ENCODE measurements at regions not wholly inside any gene's neighbourhood (a gene's known extent, or its start where the extent isn't known, plus 50 kb on each side); places are given as distances from the start of the nearest gene placed in this dataset.

GRCh38 chr6:113758826-113759574 is 98.1 kb upstream of the MARCKS start:
- BruUV-seq (replicated peaks): no TSS peak
- Histone ChIP-seq H3K79me2 (ENCODE audit: control insufficient read depth, insufficient read depth, low read length) (no peaks in the 10 kb centered on the region), H3K4me1 (ENCODE audit: control insufficient read depth, extremely low read depth, insufficient read depth, low read length) (peaks cover 18% of the 10 kb centered on the region), H3K36me3 (ENCODE audit: control insufficient read depth in 2 of 2, extremely low read depth in 1 of 2, insufficient read depth in 2 of 2, low read length in 2 of 2) (no peaks in the 10 kb centered on the region), H2AFZ (ENCODE audit: low read depth, low read length) (no peak overlapping the region), H3K9me3 (replicated peaks; ENCODE audit: control insufficient read depth, insufficient read depth, low read length) (no peaks in the 10 kb centered on the region), H3K9me1 (replicated peaks; ENCODE audit: control insufficient read depth, extremely low read depth, insufficient read depth, low read length) (no peaks in the 10 kb centered on the region), H3K27ac (ENCODE audit: insufficient read depth, low read depth, low read length) (no peak overlapping the region), H4K20me1 (replicated peaks; ENCODE audit: control insufficient read depth, extremely low read depth, insufficient read depth, low read length) (no peaks in the 10 kb centered on the region), H3K4me2 (ENCODE audit: insufficient read depth, low read length) (no peak overlapping the region), H3K9ac (replicated peaks; ENCODE audit: extremely low read depth, insufficient read depth, low read length) (no peak overlapping the region), H3K4me3 (replicated peaks in 1 of 3; ENCODE audit: insufficient read depth in 1 of 3, low read depth in 1 of 3, low read length in 3 of 3) (no peak overlapping the region), H3K27me3 (ENCODE audit: control insufficient read depth in 2 of 2, insufficient read depth in 2 of 2, low read length in 2 of 2) (no peaks in the 10 kb centered on the region)
- DNase-seq (ENCODE audit: low read depth, low spot score): peak; percentile 93
- ChIA-PET POLR2A (no interaction called here), CTCF (interaction anchor here (1.2 kb wide), 1 partner anchor 96 kb away, joined by 3 read pairs; no protein-coding TSS in a partner anchor)
- intact Hi-C loops (cut with micrococcal nuclease) (no loop called here), dilution Hi-C loops (cut with MboI; ENCODE audit: extremely low pct_ligation_motif_present, low sequenced_read_pairs) (no loop called here)
- no peak for TF ChIP-seq POLR2AphosphoS5 (IDR thresholded peaks at IDR 0.05; ENCODE audit: insufficient read depth, low read depth, low read length)
- TF ChIP-seq EZH2 (IDR thresholded peaks at IDR 0.05; ENCODE audit: borderline replicate concordance, low read depth, low read length, severe bottlenecking): no peak
- TF ChIP-seq POLR2A (IDR thresholded peaks at IDR 0.05; ENCODE audit: low read depth, low read length): no peak
- TF ChIP-seq, protein P1, sequence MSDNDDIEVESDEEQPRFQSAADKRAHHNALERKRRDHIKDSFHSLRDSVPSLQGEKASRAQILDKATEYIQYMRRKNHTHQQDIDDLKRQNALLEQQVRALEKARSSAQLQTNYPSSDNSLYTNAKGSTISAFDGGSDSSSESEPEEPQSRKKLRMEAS (IDR thresholded peaks at IDR 0.05; ENCODE audit: insufficient read depth, insufficient read length): no peak
- no peak for TF ChIP-seq CTCF (IDR thresholded peaks at IDR 0.05; ENCODE audit: extremely low read depth in 1 of 2, insufficient read depth in 1 of 2, low read depth in 1 of 2, low read length in 2 of 2)
- TF ChIP-seq GATA2 (IDR thresholded peaks at IDR 0.05; ENCODE audit: insufficient read depth, insufficient read length, low read depth, low read length): no peak
- TF ChIP-seq JUN (IDR thresholded peaks at IDR 0.05; ENCODE audit: borderline replicate concordance, insufficient read depth, insufficient read length, low read depth): no peak
- FAIRE-seq: no peak

Measured in endothelial cell of umbilical vein (primary cell).